H9 (cell line): ENCODE measurements at regions not wholly inside any gene's neighbourhood (a gene's known extent, or its start where the extent isn't known, plus 50 kb on each side); places are given as distances from the start of the nearest gene placed in this dataset.

Experiments used
- DNase-seq: peaks from one replicate; pipeline ENCODE4 v3.0.0-alpha.2; 2017
- H2AFZ ChIP-seq: one replicate; pipeline ENCODE4 v1.6.1; 2013; ENCODE audit warnings: mild to moderate bottlenecking, low read length, control low read depth, moderate library complexity
- H2AK5ac ChIP-seq: 2 replicates; pipeline ENCODE4 v1.6.1; 2013; ENCODE audit warnings: low read length, control low read depth, mixed read lengths; ENCODE audit not compliant: insufficient read length
- H2BK120ac ChIP-seq: one replicate; pipeline ENCODE4 v1.6.1; 2013; ENCODE audit warnings: low read depth, mild to moderate bottlenecking, low read length, control low read depth, inconsistent platforms; ENCODE audit not compliant: poor library complexity, severe bottlenecking
- H2BK12ac ChIP-seq: 2 replicates; pipeline ENCODE4 v1.6.1; 2013; ENCODE audit warnings: low read length, control low read depth, mixed read lengths, low read depth; ENCODE audit not compliant: insufficient read length
- H2BK15ac ChIP-seq: 2 replicates; pipeline ENCODE4 v1.6.1; 2013; ENCODE audit warnings: low read depth, low read length, control low read depth
- H2BK20ac ChIP-seq: one replicate; pipeline ENCODE4 v1.6.1; 2013; ENCODE audit warnings: low read depth, mild to moderate bottlenecking, low read length, control low read depth, inconsistent platforms; ENCODE audit not compliant: poor library complexity, severe bottlenecking
- H2BK5ac ChIP-seq: 2 replicates; pipeline ENCODE4 v1.6.1; 2013; ENCODE audit warnings: low read length, control low read depth, mixed read lengths; ENCODE audit not compliant: insufficient read length
- H3K14ac ChIP-seq: 2 replicates; pipeline ENCODE4 v1.6.1; 2013; ENCODE audit warnings: low read length, control low read depth; ENCODE audit not compliant: insufficient read depth
- H3K18ac ChIP-seq: 2 replicates; pipeline ENCODE4 v1.6.1; 2013; ENCODE audit warnings: low read depth, mild to moderate bottlenecking, mixed read lengths, low read length, control low read depth; ENCODE audit not compliant: insufficient read length
- H3K23ac ChIP-seq: 2 replicates; pipeline ENCODE4 v1.6.1; 2013; ENCODE audit warnings: low read length, control low read depth, mixed read lengths, low read depth; ENCODE audit not compliant: insufficient read length
- H3K23me2 ChIP-seq: 2 replicates; pipeline ENCODE4 v1.6.1; 2013; ENCODE audit warnings: low read depth, mild to moderate bottlenecking, mixed read lengths, low read length, control low read depth; ENCODE audit not compliant: insufficient read length, poor library complexity, severe bottlenecking
- H3K27ac ChIP-seq: 2 replicates; pipeline ENCODE4 v1.5.1; 2013; ENCODE audit warnings: low read length, control low read depth, mixed read lengths, low read depth; ENCODE audit not compliant: insufficient read length
- H3K27me3 ChIP-seq: 2 replicates; pipeline ENCODE4 v1.6.1; 2013; ENCODE audit warnings: low read length, control low read depth, inconsistent platforms; ENCODE audit not compliant: insufficient read depth
- H3K4ac ChIP-seq: 2 replicates; pipeline ENCODE4 v1.6.1; 2013; ENCODE audit warnings: low read depth, mild to moderate bottlenecking, control low read depth, inconsistent platforms, low read length, moderate library complexity
- H3K4me1 ChIP-seq: 2 replicates; pipeline ENCODE4 v1.6.1; 2013; ENCODE audit warnings: low read length, control low read depth, inconsistent platforms; ENCODE audit not compliant: insufficient read depth
- H3K4me2 ChIP-seq: 2 replicates; pipeline ENCODE4 v1.6.1; 2013; ENCODE audit warnings: low read length, control low read depth, mixed read lengths; ENCODE audit not compliant: insufficient read length, insufficient read depth
- H3K56ac ChIP-seq: 2 replicates; pipeline ENCODE4 v1.6.1; 2013; ENCODE audit warnings: low read depth, mild to moderate bottlenecking, mixed read lengths, low read length, control low read depth; ENCODE audit not compliant: insufficient read length
- H3K79me1 ChIP-seq: 2 replicates; pipeline ENCODE4 v1.6.1; 2013; ENCODE audit warnings: low read depth, mild to moderate bottlenecking, moderate library complexity, low read length, control low read depth, inconsistent platforms; ENCODE audit not compliant: insufficient read depth, poor library complexity, severe bottlenecking
- H3K79me2 ChIP-seq: 2 replicates; pipeline ENCODE4 v1.6.1; 2013; ENCODE audit warnings: low read length, control low read depth, inconsistent platforms; ENCODE audit not compliant: insufficient read depth
- H3K9ac ChIP-seq: 2 replicates; pipeline ENCODE4 v1.6.1; 2013; ENCODE audit warnings: low read length, control low read depth, mixed read lengths; ENCODE audit not compliant: insufficient read length; ENCODE audit errors: extremely low read depth
- H3K9me3 ChIP-seq: one replicate; pipeline ENCODE4 v1.6.1; 2013; ENCODE audit warnings: low read depth, low read length, inconsistent platforms; ENCODE audit not compliant: control insufficient read depth
- H3T11ph ChIP-seq: one replicate; pipeline ENCODE4 v1.6.1; 2013; ENCODE audit warnings: mild to moderate bottlenecking, low read length, control low read depth, inconsistent platforms
- H4K20me1 ChIP-seq: one replicate; pipeline ENCODE4 v1.6.1; 2013; ENCODE audit not compliant: control insufficient read depth, insufficient read length, insufficient read depth
- H4K5ac ChIP-seq: 2 replicates; pipeline ENCODE4 v1.6.1; 2013; ENCODE audit warnings: low read depth, mild to moderate bottlenecking, mixed read lengths, low read length, control low read depth; ENCODE audit not compliant: insufficient read length
- H4K8ac ChIP-seq: replicated peaks from 2 replicates; pipeline ENCODE4 v1.6.1; 2013; ENCODE audit warnings: low read length, control low read depth, mixed read lengths, low read depth; ENCODE audit not compliant: insufficient read length
- H4K91ac ChIP-seq: 2 replicates; pipeline ENCODE4 v1.6.1; 2013; ENCODE audit warnings: low read depth, mild to moderate bottlenecking, moderate library complexity, mixed read lengths, low read length, control low read depth; ENCODE audit not compliant: insufficient read length
- H3K27ac Mint-ChIP-seq, 3 experiments: 2 replicates in 2 of 3; 3 replicates in 1 of 3; pipeline ENCODE4 v1.8.0; 2020 to 2021; ENCODE audit warnings: mixed read lengths in 3 of 3, mild to moderate bottlenecking in 1 of 3, moderate library complexity in 1 of 3
- H3K27me3 Mint-ChIP-seq: 2 replicates; pipeline ENCODE4 v1.8.0; 2021; ENCODE audit warnings: low read depth, mild to moderate bottlenecking, moderate library complexity, mixed read lengths
- H3K36me3 Mint-ChIP-seq, 3 experiments: 2 replicates in 2 of 3; 3 replicates in 1 of 3; pipeline ENCODE4 v1.8.0; 2020 to 2021; ENCODE audit warnings: low read depth in 3 of 3, mixed read lengths in 3 of 3; ENCODE audit not compliant: insufficient read depth in 1 of 3
- H3K4me1 Mint-ChIP-seq, 2 experiments: 2 replicates each; pipeline ENCODE4 v1.8.0; 2020; ENCODE audit warnings: mixed read lengths in 2 of 2
- H3K4me3 Mint-ChIP-seq, 2 experiments: 2 replicates in 1 of 2; 3 replicates in 1 of 2; pipeline ENCODE4 v1.8.0; 2020 to 2021; ENCODE audit warnings: mild to moderate bottlenecking in 2 of 2, mixed read lengths in 2 of 2, moderate library complexity in 1 of 2
- H3K9me3 Mint-ChIP-seq, 2 experiments: 2 replicates in 1 of 2; 3 replicates in 1 of 2; pipeline ENCODE4 v1.8.0; 2020; ENCODE audit warnings: mild to moderate bottlenecking in 2 of 2, mixed read lengths in 2 of 2, moderate library complexity in 1 of 2
- CTCF ChIP-seq: fragments of 200-600 bp; sonication (generic); conservative IDR thresholded peaks from 3 replicates; pipeline ENCODE4 v1.8.0; 2021; ENCODE audit warnings: antibody characterized with exemption, mild to moderate bottlenecking
- WGBS: extraction: QIAGEN DNeasy Blood & Tissue Kit; methylation state at CpG from one replicate; pipeline ENCODE4 v1.1.7; 2013; ENCODE audit warnings: missing lambda C conversion rate, low lambda C conversion rate, mixed read lengths; ENCODE audit not compliant: insufficient read length; ENCODE audit errors: extremely low coverage; 5-methylcytosine and 5-hydroxymethylcytosine counted together

DNA sequence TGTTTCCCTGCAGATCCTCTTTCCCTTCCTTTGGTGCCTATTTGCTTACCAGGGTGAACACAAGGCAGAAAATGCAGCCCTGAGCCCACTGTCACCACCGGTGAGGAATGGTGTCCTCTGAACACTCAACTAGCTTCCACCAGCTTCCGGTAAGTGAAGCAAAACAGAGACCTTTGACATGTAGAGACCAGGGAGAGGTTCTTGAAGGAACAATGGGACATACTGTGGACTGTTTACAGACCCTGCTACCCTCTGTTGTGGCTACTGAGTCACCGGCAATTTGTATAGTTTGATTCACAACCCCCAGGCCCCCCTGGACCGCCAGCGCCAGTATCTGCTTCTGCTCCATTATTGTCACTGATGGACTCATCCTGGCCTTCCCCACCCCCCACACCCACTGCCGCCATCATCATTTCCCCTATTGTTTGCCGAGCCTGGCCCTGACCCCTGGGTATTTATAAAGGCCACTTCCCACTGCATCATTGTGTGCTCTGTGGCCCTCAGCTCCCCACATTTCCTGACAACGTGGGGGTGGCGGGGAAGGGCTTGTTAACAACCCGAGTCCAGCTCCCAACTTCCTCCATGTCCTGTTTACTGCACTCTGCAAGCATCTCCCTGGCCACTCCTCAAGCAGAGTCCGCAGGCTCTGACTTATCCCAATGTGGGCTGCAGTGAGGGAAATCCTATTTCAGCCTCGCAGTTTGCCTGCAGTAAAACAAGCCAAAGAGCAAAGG, 252.9 kb downstream of the ETS1 start:
- H3K4me3 Mint-ChIP-seq, result peak overlapping the region in 1 of 2 experiments; percentile 21; a peak in 1 of 5 replicates
- H3K23ac ChIP-seq, result no peak overlapping the region

More for the DNA sequence above, 252.9 kb downstream of the ETS1 start:
- Histone ChIP-seq H2BK12ac (no peak overlapping the region), H2BK120ac (no peak overlapping the region), H2AFZ (no peak overlapping the region), H3K27ac (no peak overlapping the region), H4K8ac (no peak overlapping the region), H2AK5ac (no peak overlapping the region), H3K4ac (no peak overlapping the region), H3K4me2 (no peak overlapping the region), H2BK20ac (no peak overlapping the region), H4K20me1 (no peaks in the 10 kb centered on the region), H3T11ph (no peak overlapping the region), H3K23me2 (no peaks in the 10 kb centered on the region), H2BK5ac (no peak overlapping the region), H3K27me3 (no peaks in the 10 kb centered on the region), H3K14ac (no peak overlapping the region), H3K79me2 (no peaks in the 10 kb centered on the region), H3K18ac (no peak overlapping the region), H3K56ac (no peak overlapping the region), H4K5ac (no peak overlapping the region), H2BK15ac (no peak overlapping the region), H3K79me1 (no peaks in the 10 kb centered on the region), H3K9ac (no peak overlapping the region), H4K91ac (no peak overlapping the region), H3K4me1 (no peaks in the 10 kb centered on the region), H3K9me3 (no peaks in the 10 kb centered on the region)
- H3K27ac Mint-ChIP-seq, result no peak overlapping the region
- no peaks in the 10 kb centered on the region; the same call in 1 of the 2 replicates for H3K27me3 Mint-ChIP-seq
- no peaks in the 10 kb centered on the region for H3K36me3 Mint-ChIP-seq
- no peaks in the 10 kb centered on the region for H3K9me3 Mint-ChIP-seq
- H3K4me1 Mint-ChIP-seq, result peaks cover 11 to 22% of the 10 kb centered on the region in 2 experiments
- DNase-seq, result no peak
- no peak for TF ChIP-seq CTCF
- WGBS, result no CpG with 5 or more reads among the region's 12 CpGs
